ENCODE measurements at regions not wholly inside any gene's neighbourhood (a gene's known extent, or its start where the extent isn't known, plus 50 kb on each side); places are given as distances from the start of the nearest gene placed in this dataset.
"Not testable (repeated sequence)": the region's sequence is repeated elsewhere in the genome, so short reads cannot be mapped to it uniquely, and the experiment has no call there.

DNA sequence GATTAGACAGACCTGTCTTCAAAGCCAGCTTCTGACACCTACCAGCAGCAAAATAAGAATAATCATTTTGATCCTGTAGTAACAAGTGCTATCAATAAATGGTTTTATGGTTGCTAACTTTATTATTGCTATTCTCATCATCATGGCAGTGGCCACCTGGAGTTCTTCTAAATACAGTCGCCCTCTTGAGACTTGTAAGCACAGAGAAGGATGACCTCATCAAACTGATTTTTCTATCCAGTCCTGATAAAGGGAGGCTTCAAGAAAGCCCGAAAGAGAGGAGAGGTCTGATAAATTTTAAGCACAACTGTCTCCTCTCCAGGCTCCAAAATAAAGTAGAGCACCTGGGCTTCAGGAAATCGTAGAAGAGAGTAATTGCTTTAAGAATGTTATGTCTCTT, 286.4 kb downstream of the USP46 start:
- Histone ChIP-seq H3K4me3 (ENCODE audit: low read length) (no peak overlapping the region), H3K9me3 (ENCODE audit: control insufficient read depth, low read length) (no peaks in the 10 kb centered on the region), H3K4me1 (ENCODE audit: control insufficient read depth, insufficient read depth, low read length) (no peaks in the 10 kb centered on the region), H3K27ac (ENCODE audit: low read length) (no peak overlapping the region), H3K27me3 (ENCODE audit: control insufficient read depth, insufficient read depth) (no peaks in the 10 kb centered on the region)
- intact Hi-C loops (cut with DNase I), result loop anchor here in 1 of 4 donors (10.0 kb wide), 2 partner anchors 128 to 1862 kb away; no protein-coding TSS in a partner anchor
- ATAC-seq (no peak), DNase-seq (no peak)
- 40% methylated on average over 3 of the region's 3 CpGs for WGBS

DNA sequence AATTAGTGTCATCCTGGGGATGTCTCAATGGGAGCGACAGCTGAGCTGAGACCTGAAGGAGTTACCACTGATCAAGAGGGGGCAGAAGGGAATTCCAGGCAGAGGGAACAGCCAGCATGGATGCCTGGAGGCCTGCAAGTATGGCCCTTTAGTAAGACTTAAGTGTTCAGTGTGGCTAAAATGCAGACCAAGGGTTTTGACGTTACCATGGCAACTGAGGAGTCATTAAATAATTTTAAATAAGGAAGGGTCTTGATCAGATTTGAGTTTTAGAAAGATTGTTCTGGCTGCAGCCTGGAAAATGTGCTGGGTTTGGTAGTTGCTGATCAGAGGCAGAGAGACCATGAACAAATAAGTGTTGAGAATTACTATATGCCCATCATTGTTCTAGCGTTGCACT, 285.5 kb downstream of the USP46 start:
- intact Hi-C loops (cut with DNase I), result loop anchor here in 1 of 4 donors (10.0 kb wide), 2 partner anchors 129 to 1861 kb away; no protein-coding TSS in a partner anchor
- Histone ChIP-seq H3K4me3 (ENCODE audit: low read length) (no peak overlapping the region), H3K27ac (ENCODE audit: low read length) (no peak overlapping the region), H3K4me1 (ENCODE audit: control insufficient read depth, insufficient read depth, low read length) (no peaks in the 10 kb centered on the region), H3K9me3 (ENCODE audit: control insufficient read depth, low read length) (no peaks in the 10 kb centered on the region), H3K27me3 (ENCODE audit: control insufficient read depth, insufficient read depth) (no peaks in the 10 kb centered on the region)
- DNase-seq (no peak), ATAC-seq (no peak)
- 92% methylated on average over 3 of the region's 3 CpGs for WGBS

GRCh38 chr4:52374877-52375276, 284.2 kb downstream of the USP46 start:
- Histone ChIP-seq H3K27me3 (ENCODE audit: control insufficient read depth, insufficient read depth) (no peaks in the 10 kb centered on the region), H3K27ac (ENCODE audit: low read length) (no peak overlapping the region), H3K4me1 (ENCODE audit: control insufficient read depth, insufficient read depth, low read length) (no peaks in the 10 kb centered on the region), H3K4me3 (ENCODE audit: low read length) (no peak overlapping the region), H3K9me3 (ENCODE audit: control insufficient read depth, low read length) (no peaks in the 10 kb centered on the region)
- DNase-seq (no peak), ATAC-seq (no peak)
- WGBS, result 78% methylated on average over 4 of the region's 4 CpGs
- intact Hi-C loops (cut with DNase I), result loop anchor here in 3 of 4 donors (5.0 to 10.0 kb wide), 3 partner anchors 130 to 1860 kb away; no protein-coding TSS in a partner anchor

DNA sequence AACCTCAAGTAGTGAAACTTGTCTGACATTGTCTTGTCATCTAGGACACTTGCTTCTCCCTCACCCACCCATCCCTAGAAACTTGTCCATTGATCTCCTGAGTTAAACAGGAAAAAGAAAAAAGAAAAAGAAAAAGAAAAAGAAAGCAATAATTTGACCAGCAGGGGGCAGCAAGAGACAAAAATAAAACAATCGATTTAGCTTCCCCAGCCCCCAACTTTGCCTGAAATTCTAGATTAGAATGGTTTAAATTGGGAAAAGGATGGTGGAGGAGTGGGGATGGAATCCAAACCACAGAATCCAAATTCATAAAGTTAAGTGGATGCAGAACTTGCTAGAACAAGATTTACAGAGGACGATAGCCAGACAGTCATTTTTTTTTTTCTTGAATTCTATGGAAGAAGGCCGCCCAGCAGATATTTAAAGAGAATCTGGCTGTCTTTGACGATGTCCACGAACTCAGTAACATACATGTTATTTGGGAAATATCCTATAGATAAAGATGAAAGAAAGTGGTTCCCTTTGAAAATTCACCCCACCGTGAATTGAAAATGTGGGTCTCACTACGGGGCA, 282.9 kb downstream of the USP46 start:
- no peak for ATAC-seq
- DNase-seq, result no peak
- 54% methylated on average over 7 of the region's 7 CpGs for WGBS
- no peaks in the 10 kb centered on the region for H3K4me1 ChIP-seq (ENCODE audit: control insufficient read depth, insufficient read depth, low read length)
- no peaks in the 10 kb centered on the region for H3K9me3 ChIP-seq (ENCODE audit: control insufficient read depth, low read length)
- H3K27me3 ChIP-seq (ENCODE audit: control insufficient read depth, insufficient read depth), result no peaks in the 10 kb centered on the region
- intact Hi-C loops (cut with DNase I), result loop anchor here (2.0 to 10.0 kb wide), 4 partner anchors 131 to 1859 kb away; no protein-coding TSS in a partner anchor
- H3K27ac ChIP-seq (ENCODE audit: low read length), result no peak overlapping the region
- no peak overlapping the region for H3K4me3 ChIP-seq (ENCODE audit: low read length)

- ATAC-seq, result no peak
- Histone ChIP-seq H3K27me3 (ENCODE audit: control insufficient read depth, insufficient read depth) (no peaks in the 10 kb centered on the region), H3K4me1 (ENCODE audit: control insufficient read depth, insufficient read depth, low read length) (no peaks in the 10 kb centered on the region), H3K4me3 (ENCODE audit: low read length) (no peak overlapping the region), H3K9me3 (ENCODE audit: control insufficient read depth, low read length) (no peaks in the 10 kb centered on the region), H3K27ac (ENCODE audit: low read length) (no peak overlapping the region)
- peak in 1 of 3 donors; percentile 53 for DNase-seq
- WGBS, result 87% methylated on average over 9 of the region's 9 CpGs
- intact Hi-C loops (cut with DNase I), result loop anchor here (2.0 to 10.0 kb wide), 4 partner anchors 133 to 1857 kb away; no protein-coding TSS in a partner anchor
Observed at GRCh38 chr4:52377563-52377962, 281.5 kb downstream of the USP46 start.

DNA sequence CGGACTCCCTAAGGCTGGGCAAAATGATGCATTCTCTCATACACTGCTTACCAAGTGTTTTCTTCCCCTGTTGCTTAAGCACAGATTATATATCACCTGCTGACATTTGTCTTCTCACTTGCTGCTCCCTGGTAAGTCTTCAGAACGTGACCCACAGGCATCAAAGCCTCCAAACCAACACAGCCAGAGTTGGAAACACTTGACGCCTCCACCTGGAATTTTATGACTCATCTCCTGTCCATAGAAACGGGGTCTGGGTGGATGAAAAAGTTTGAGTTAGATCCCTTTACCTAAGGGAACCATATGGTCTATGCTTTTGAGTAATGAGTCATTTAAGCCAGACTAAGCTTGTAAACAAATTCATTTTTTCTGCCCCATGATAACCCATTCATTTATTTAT, 251.6 kb downstream of the USP46 start:
- Histone ChIP-seq H3K27me3 (ENCODE audit: control insufficient read depth, insufficient read depth) (no peaks in the 10 kb centered on the region), H3K9me3 (ENCODE audit: control insufficient read depth, low read length) (no peaks in the 10 kb centered on the region), H3K4me3 (ENCODE audit: low read length) (no peak overlapping the region), H3K4me1 (ENCODE audit: control insufficient read depth, insufficient read depth, low read length) (no peaks in the 10 kb centered on the region), H3K27ac (ENCODE audit: low read length) (no peak overlapping the region)
- ATAC-seq (no peak), DNase-seq (no peak)
- intact Hi-C loops (cut with DNase I), result no loop called here
- 46% methylated on average over 4 of the region's 4 CpGs for WGBS

DNA sequence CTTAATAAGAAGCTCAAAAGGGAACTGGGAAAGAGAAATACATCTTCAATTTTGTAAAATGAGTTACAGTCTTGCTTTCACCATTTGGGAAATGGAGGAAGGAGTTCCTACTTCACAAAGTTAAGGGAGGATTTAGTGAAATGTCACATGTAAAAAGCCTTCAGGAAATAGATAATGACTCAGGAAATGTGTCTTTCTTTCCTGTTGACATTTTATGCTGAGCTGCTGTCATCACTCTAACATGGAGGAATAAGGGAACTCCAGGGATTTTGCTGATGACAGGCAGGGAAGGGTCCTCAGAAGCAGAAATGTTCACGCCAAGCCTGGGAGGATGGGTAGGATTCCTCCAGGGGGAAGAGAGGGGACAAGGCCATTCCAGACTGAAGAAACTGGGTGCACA, 251.1 kb downstream of the USP46 start:
- H3K27me3 ChIP-seq (ENCODE audit: control insufficient read depth, insufficient read depth), result no peaks in the 10 kb centered on the region
- ATAC-seq, result no peak
- no peak for DNase-seq
- intact Hi-C loops (cut with DNase I), result no loop called here
- WGBS, result 50% methylated on average over 1 of the region's 1 CpG
- no peak overlapping the region for H3K27ac ChIP-seq (ENCODE audit: low read length)
- no peaks in the 10 kb centered on the region for H3K9me3 ChIP-seq (ENCODE audit: control insufficient read depth, low read length)
- H3K4me3 ChIP-seq (ENCODE audit: low read length), result no peak overlapping the region
- H3K4me1 ChIP-seq (ENCODE audit: control insufficient read depth, insufficient read depth, low read length), result no peaks in the 10 kb centered on the region

- H3K4me3 ChIP-seq (ENCODE audit: low read length), result no peak overlapping the region
- H3K27me3 ChIP-seq (ENCODE audit: control insufficient read depth, insufficient read depth), result no peaks in the 10 kb centered on the region
- intact Hi-C loops (cut with DNase I), result no loop called here
- H3K9me3 ChIP-seq (ENCODE audit: control insufficient read depth, low read length), result no peaks in the 10 kb centered on the region
- ATAC-seq (no peak), DNase-seq (no peak)
- no peaks in the 10 kb centered on the region for H3K4me1 ChIP-seq (ENCODE audit: control insufficient read depth, insufficient read depth, low read length)
- no peak overlapping the region for H3K27ac ChIP-seq (ENCODE audit: low read length)
- WGBS, result 79% methylated on average over 6 of the region's 6 CpGs
Observed at GRCh38 chr4:52408471-52408870, 250.6 kb downstream of the USP46 start.

DNA sequence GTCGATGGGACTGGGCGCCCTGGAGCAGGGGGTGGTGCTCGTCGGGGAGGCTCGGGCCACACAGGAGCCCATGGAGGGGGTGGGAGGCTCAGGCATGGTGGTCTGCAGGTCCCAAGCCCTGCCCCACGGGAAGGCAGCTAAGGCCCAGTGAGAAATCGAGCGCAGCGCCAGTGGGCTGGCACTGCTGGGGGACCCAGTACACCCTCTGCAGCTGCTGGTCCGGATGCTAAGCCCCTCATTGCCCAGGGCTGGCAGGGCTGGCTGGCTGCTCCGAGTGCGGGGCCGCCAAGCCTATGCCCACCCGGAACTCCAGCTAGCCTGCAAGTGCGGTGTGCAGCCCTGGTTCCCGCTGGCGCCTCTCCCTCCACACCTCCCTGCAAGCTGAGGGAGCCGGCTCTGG, 249.3 kb downstream of the USP46 start:
- not testable (repeated sequence) for ATAC-seq

GRCh38 chr4:52410971-52411370, 248.1 kb downstream of the USP46 start:
- no peaks in the 10 kb centered on the region for H3K4me1 ChIP-seq (ENCODE audit: control insufficient read depth, insufficient read depth, low read length)
- no peaks in the 10 kb centered on the region for H3K9me3 ChIP-seq (ENCODE audit: control insufficient read depth, low read length)
- intact Hi-C loops (cut with DNase I), result no loop called here
- no peak overlapping the region for H3K4me3 ChIP-seq (ENCODE audit: low read length)
- H3K27me3 ChIP-seq (ENCODE audit: control insufficient read depth, insufficient read depth), result no peaks in the 10 kb centered on the region
- ATAC-seq (no peak), DNase-seq (peak in 1 of 3 donors; percentile 63)
- no peak overlapping the region for H3K27ac ChIP-seq (ENCODE audit: low read length)
- WGBS, result 69% methylated on average over 3 of the region's 3 CpGs

More for the DNA sequence above, 249.3 kb downstream of the USP46 start:
- 96% methylated on average over 18 of the region's 18 CpGs for WGBS
- H3K27ac ChIP-seq (ENCODE audit: low read length); H3K27me3 ChIP-seq (ENCODE audit: control insufficient read depth, insufficient read depth); H3K4me1 ChIP-seq (ENCODE audit: control insufficient read depth, insufficient read depth, low read length); H3K9me3 ChIP-seq (ENCODE audit: control insufficient read depth, low read length); H3K4me3 ChIP-seq (ENCODE audit: low read length); intact Hi-C loops (cut with DNase I): not testable (repeated sequence)
- DNase-seq, result peak in 1 of 3 donors; percentile 32

DNA sequence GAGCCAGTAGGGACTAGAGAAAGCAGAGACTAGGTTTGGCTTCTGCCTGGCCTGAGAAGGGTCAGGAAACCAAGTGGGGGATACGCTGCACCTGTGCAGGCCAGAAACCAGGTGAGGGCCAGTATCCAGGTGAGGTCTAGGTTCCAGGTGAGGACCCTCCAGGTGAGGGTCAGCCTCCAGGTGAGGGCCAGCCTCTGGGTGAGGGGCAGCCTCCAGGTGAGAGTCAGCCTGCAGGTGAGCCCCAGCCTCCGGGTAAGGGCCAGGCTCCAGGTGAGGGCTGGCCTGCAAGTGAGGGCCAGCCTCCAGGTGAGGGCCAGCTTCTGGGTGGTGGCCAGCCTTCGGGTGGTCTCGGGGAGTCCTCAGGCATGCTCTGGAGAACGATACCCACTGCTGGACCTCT, 238.8 kb downstream of the USP46 start:
- intact Hi-C loops (cut with DNase I), result no loop called here
- DNase-seq (peak in 1 of 3 donors; percentile 47), ATAC-seq (no peak)
- Histone ChIP-seq H3K27ac (ENCODE audit: low read length) (no peak overlapping the region), H3K4me1 (ENCODE audit: control insufficient read depth, insufficient read depth, low read length) (no peaks in the 10 kb centered on the region), H3K4me3 (ENCODE audit: low read length) (no peak overlapping the region), H3K27me3 (ENCODE audit: control insufficient read depth, insufficient read depth) (no peaks in the 10 kb centered on the region), H3K9me3 (ENCODE audit: control insufficient read depth, low read length) (no peaks in the 10 kb centered on the region)
- WGBS, result 94% methylated on average over 5 of the region's 5 CpGs

DNA sequence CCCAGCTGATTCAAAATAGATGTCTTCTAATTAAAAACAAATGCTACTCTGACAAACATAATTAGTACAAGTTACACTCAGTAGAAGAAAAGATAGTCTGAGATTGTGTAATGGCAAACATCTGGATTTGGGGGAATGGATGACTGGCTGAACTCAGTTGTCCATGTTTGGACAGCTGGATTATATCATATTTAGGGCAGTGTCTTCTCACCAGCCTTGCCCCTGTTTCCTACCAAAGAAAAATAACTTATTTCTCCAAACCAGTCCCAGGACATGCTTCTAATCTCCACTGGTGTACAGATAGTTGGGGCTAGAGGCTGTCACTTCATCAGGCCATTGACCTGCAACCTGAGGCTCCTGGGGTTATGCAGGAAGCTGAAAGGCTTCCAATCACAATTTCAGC, 237.3 kb downstream of the USP46 start:
- ATAC-seq (no peak), DNase-seq (no peak)
- intact Hi-C loops (cut with DNase I), result no loop called here

More for the DNA sequence above, 237.3 kb downstream of the USP46 start:
- Histone ChIP-seq H3K9me3 (ENCODE audit: control insufficient read depth, low read length) (no peaks in the 10 kb centered on the region), H3K27me3 (ENCODE audit: control insufficient read depth, insufficient read depth) (no peaks in the 10 kb centered on the region), H3K4me1 (ENCODE audit: control insufficient read depth, insufficient read depth, low read length) (no peaks in the 10 kb centered on the region), H3K27ac (ENCODE audit: low read length) (no peak overlapping the region), H3K4me3 (ENCODE audit: low read length) (no peak overlapping the region)

Measured in right cardiac atrium (tissue), 5 donors.